ENCODE measurements at regions not wholly inside any gene's neighbourhood (a gene's known extent, or its start where the extent isn't known, plus 50 kb on each side); places are given as distances from the start of the nearest gene placed in this dataset.

DNA sequence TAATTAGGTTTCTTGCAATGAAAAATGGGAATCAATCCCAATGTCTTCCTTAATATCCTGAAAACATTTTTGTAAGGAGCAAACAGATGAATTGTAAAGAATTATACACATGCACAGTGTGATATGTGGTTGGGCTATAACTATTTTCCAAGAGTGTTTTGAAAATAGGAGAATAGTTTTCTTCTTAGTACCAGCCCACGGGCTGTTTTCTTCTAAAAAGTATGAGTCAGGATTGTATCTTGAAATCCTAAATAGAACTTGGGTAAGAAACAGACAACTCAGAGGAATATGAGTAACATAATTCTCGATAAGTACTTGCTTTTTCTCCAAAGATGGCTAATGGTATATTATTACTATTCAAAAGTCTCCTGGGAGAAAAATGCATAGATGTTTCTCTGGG is 136.7 kb downstream of the MAGEC2 start (continued):
- TF ChIP-seq CREB5 (CRISPR knock-in tag; IDR thresholded peaks at IDR 0.05; ENCODE audit: low read depth) (no peak), ISL1 (CRISPR knock-in tag; IDR thresholded peaks at IDR 0.05) (no peak)

DNA sequence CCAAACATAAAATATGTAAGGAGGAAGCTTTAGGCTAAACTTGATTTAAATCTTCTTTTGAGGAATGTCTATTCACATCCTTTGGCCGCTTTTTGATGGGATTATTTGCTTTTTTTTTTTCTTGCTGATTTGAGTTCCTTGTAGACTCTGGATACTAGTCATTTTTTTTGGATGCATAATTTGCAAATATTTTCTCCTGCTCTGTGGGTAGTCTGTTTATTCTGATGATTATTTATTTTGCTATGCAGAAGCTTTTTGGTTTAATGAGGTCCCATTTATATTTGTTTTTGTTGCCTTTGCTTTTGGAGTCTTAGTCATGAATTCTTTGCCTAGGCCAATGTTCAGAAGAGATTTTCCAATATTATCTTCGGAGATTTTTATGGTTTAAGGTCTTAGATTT is 144.9 kb downstream of the MAGEC2 start:
- no peak for TF ChIP-seq ZFP30 (CRISPR knock-in tag; IDR thresholded peaks at IDR 0.05)
- TF ChIP-seq PPARA (CRISPR knock-in tag; IDR thresholded peaks at IDR 0.05; ENCODE audit: borderline replicate concordance), result no peak
- no peak for TF ChIP-seq GLIS3 (CRISPR knock-in tag; IDR thresholded peaks at IDR 0.05)
- no peak for TF ChIP-seq PATZ1 (CRISPR knock-in tag; IDR thresholded peaks at IDR 0.05; ENCODE audit: borderline replicate concordance)
- no peak for TF ChIP-seq SNAI2 (CRISPR knock-in tag; IDR thresholded peaks at IDR 0.05)
- no peak for ATAC-seq

GRCh38 chrX:142054094-142054493 is 150.4 kb downstream of the MAGEC1 start:
- no peak for ATAC-seq
- TF ChIP-seq GLIS3 (CRISPR knock-in tag; IDR thresholded peaks at IDR 0.05), result no peak
- no peak for TF ChIP-seq BACH2 (CRISPR knock-in tag; IDR thresholded peaks at IDR 0.05; ENCODE audit: borderline replicate concordance)
- TF ChIP-seq PPARA (CRISPR knock-in tag; IDR thresholded peaks at IDR 0.05; ENCODE audit: borderline replicate concordance), result no peak
- TF ChIP-seq RARB (CRISPR knock-in tag; IDR thresholded peaks at IDR 0.05), result no peak
- no peak for TF ChIP-seq CSRNP3 (CRISPR knock-in tag; IDR thresholded peaks at IDR 0.05)
- TF ChIP-seq ZFP30 (CRISPR knock-in tag; IDR thresholded peaks at IDR 0.05), result no peak
- TF ChIP-seq TOX (CRISPR knock-in tag; IDR thresholded peaks at IDR 0.05; ENCODE audit: borderline replicate concordance), result no peak
- TF ChIP-seq SNAI2 (CRISPR knock-in tag; IDR thresholded peaks at IDR 0.05), result no peak
- TF ChIP-seq TCF4 (CRISPR knock-in tag; IDR thresholded peaks at IDR 0.05; ENCODE audit: borderline replicate concordance), result no peak

DNA sequence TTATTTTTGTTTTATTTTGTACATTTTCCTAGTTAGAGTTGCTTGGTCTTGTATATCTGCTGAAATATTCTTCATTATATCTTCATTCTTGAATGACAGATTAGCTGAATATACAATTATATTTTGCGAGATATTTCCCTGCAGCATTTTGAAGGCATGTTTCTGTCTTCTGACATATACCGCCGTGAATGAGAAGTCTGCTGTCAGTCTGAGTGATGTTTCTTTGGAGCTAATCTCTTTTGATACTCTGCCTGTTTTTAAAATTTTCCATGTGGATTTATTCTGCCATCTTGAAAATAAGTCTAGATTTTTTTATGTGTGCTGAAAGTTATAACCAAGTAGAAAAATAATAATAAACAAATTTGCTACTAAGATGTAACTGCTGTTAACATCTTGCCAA is 148.5 kb downstream of the MAGEC1 start:
- no peak for TF ChIP-seq PPARA (CRISPR knock-in tag; IDR thresholded peaks at IDR 0.05; ENCODE audit: borderline replicate concordance)
- TF ChIP-seq ZNF8 (CRISPR knock-in tag; IDR thresholded peaks at IDR 0.05), result no peak
- no peak for TF ChIP-seq ZNF565 (CRISPR knock-in tag; conservative IDR thresholded peaks at IDR 0.05; ENCODE audit: low read depth)
- TF ChIP-seq ESRRG (CRISPR knock-in tag; IDR thresholded peaks at IDR 0.05), result no peak
- no peak for TF ChIP-seq TOX (CRISPR knock-in tag; IDR thresholded peaks at IDR 0.05; ENCODE audit: borderline replicate concordance)
- no peak for TF ChIP-seq ARNTL (CRISPR knock-in tag; IDR thresholded peaks at IDR 0.05; ENCODE audit: borderline replicate concordance, low read depth)
- TF ChIP-seq CSDC2 (CRISPR knock-in tag; IDR thresholded peaks at IDR 0.05), result no peak
- TF ChIP-seq TSHZ2 (CRISPR knock-in tag; IDR thresholded peaks at IDR 0.05), result no peak
- ATAC-seq, result no peak

GRCh38 chrX:142043196-142043595 is 139.5 kb downstream of the MAGEC1 start:
- TF ChIP-seq BACH2 (CRISPR knock-in tag; IDR thresholded peaks at IDR 0.05; ENCODE audit: borderline replicate concordance) (no peak), CREB5 (CRISPR knock-in tag; IDR thresholded peaks at IDR 0.05; ENCODE audit: low read depth) (no peak), TCF4 (CRISPR knock-in tag; IDR thresholded peaks at IDR 0.05; ENCODE audit: borderline replicate concordance) (no peak)
- no peak for ATAC-seq

Measured in SK-N-SH treated with all-trans-retinoic acid at 6 μM for 48 hours (cell line).